ENCODE measurements at regions not wholly inside any gene's neighbourhood (a gene's known extent, or its start where the extent isn't known, plus 50 kb on each side); places are given as distances from the start of the nearest gene placed in this dataset.

DNA sequence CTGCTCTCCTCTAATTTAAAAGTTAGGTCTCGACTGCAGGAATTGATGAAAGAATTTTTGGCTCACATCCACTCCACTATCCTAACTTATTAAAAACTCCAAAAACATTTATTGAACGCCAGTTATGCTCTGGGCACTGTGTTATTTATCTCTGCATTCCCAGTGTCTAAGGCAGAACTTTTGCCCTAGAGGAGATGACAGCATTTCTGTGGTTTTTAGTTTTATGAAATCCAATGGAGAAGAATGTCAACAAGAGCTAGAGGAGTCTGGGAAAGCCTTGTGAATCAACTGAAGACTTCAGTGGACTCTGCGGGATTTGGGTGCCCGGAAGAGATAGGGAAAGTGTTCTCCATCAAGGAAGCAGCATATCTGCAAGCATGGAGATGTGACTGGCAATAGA, 217.0 kb upstream of the PGR start:
- no peak overlapping the region for H3K4me3 ChIP-seq (ENCODE audit: low read depth, low read length, poor library complexity, severe bottlenecking)
- no peaks in the 10 kb centered on the region for H3K27me3 ChIP-seq (ENCODE audit: insufficient read depth, low read length)
- H3K9ac ChIP-seq (ENCODE audit: low read length) = no peak overlapping the region
- no peak overlapping the region for H3K4me2 ChIP-seq (ENCODE audit: low read length)
- H3K79me2 ChIP-seq (ENCODE audit: insufficient read depth, low read length) = no peaks in the 10 kb centered on the region
- H3K9me3 ChIP-seq (ENCODE audit: low read length) = no peaks in the 10 kb centered on the region
- H3K9me2 ChIP-seq (ENCODE audit: low read depth, low read length) = no peaks in the 10 kb centered on the region
- H3F3A ChIP-seq (ENCODE audit: insufficient read depth, low read length) = no peaks in the 10 kb centered on the region
- H4K20me1 ChIP-seq (ENCODE audit: insufficient read depth, low read length) = no peaks in the 10 kb centered on the region
- H3K36me3 ChIP-seq (ENCODE audit: insufficient read depth, low read length) = no peaks in the 10 kb centered on the region
- no peak overlapping the region for H2AFZ ChIP-seq (ENCODE audit: low read length)
- no peak overlapping the region for H3K27ac ChIP-seq (ENCODE audit: low read depth, low read length, poor library complexity, severe bottlenecking)
- TF ChIP-seq, protein P1, sequence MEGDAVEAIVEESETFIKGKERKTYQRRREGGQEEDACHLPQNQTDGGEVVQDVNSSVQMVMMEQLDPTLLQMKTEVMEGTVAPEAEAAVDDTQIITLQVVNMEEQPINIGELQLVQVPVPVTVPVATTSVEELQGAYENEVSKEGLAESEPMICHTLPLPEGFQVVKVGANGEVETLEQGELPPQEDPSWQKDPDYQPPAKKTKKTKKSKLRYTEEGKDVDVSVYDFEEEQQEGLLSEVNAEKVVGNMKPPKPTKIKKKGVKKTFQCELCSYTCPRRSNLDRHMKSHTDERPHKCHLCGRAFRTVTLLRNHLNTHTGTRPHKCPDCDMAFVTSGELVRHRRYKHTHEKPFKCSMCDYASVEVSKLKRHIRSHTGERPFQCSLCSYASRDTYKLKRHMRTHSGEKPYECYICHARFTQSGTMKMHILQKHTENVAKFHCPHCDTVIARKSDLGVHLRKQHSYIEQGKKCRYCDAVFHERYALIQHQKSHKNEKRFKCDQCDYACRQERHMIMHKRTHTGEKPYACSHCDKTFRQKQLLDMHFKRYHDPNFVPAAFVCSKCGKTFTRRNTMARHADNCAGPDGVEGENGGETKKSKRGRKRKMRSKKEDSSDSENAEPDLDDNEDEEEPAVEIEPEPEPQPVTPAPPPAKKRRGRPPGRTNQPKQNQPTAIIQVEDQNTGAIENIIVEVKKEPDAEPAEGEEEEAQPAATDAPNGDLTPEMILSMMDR (IDR thresholded peaks at IDR 0.05; ENCODE audit: low read length) = no peak
- TF ChIP-seq EZH2 (IDR thresholded peaks at IDR 0.05; ENCODE audit: borderline replicate concordance, low read length) = no peak
- H3K4me1 ChIP-seq (ENCODE audit: insufficient read depth, low read length, severe bottlenecking) = no peaks in the 10 kb centered on the region

DNA sequence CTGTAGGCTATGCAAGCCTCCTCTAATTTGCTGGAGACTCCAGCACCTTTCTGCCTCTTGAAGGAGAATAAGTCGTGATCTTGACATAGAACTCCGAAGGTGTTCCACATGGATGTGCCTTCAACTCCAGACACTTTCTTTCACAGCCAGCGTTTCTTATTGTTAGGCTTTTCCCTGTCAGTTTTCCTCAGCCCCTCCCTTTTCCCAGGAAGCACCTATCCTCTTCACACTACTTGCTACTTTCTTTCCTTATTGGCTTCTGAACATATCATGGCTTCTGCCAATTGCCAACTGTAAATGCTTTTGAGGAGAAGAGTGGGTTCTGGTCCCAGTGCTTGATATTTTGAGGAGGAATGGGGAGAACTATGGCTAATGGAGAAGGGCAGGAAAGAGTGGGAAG, 216.3 kb upstream of the PGR start:
- no peak overlapping the region for H3K9ac ChIP-seq (ENCODE audit: low read length)
- no peak for TF ChIP-seq EZH2 (IDR thresholded peaks at IDR 0.05; ENCODE audit: borderline replicate concordance, low read length)
- TF ChIP-seq, protein P1 (IDR thresholded peaks at IDR 0.05; ENCODE audit: low read length) = no peak
- H3K4me3 ChIP-seq (ENCODE audit: low read depth, low read length, poor library complexity, severe bottlenecking) = no peak overlapping the region
- H3F3A ChIP-seq (ENCODE audit: insufficient read depth, low read length) = no peaks in the 10 kb centered on the region
- H3K27me3 ChIP-seq (ENCODE audit: insufficient read depth, low read length) = no peaks in the 10 kb centered on the region
- no peaks in the 10 kb centered on the region for H3K9me2 ChIP-seq (ENCODE audit: low read depth, low read length)
- H2AFZ ChIP-seq (ENCODE audit: low read length) = no peak overlapping the region
- H3K4me2 ChIP-seq (ENCODE audit: low read length) = no peak overlapping the region
- no peaks in the 10 kb centered on the region for H3K9me3 ChIP-seq (ENCODE audit: low read length)
- H3K4me1 ChIP-seq (ENCODE audit: insufficient read depth, low read length, severe bottlenecking) = no peaks in the 10 kb centered on the region
- no peaks in the 10 kb centered on the region for H3K79me2 ChIP-seq (ENCODE audit: insufficient read depth, low read length)
- no peaks in the 10 kb centered on the region for H3K36me3 ChIP-seq (ENCODE audit: insufficient read depth, low read length)
- H3K27ac ChIP-seq (ENCODE audit: low read depth, low read length, poor library complexity, severe bottlenecking) = no peak overlapping the region
- H4K20me1 ChIP-seq (ENCODE audit: insufficient read depth, low read length) = no peaks in the 10 kb centered on the region

DNA sequence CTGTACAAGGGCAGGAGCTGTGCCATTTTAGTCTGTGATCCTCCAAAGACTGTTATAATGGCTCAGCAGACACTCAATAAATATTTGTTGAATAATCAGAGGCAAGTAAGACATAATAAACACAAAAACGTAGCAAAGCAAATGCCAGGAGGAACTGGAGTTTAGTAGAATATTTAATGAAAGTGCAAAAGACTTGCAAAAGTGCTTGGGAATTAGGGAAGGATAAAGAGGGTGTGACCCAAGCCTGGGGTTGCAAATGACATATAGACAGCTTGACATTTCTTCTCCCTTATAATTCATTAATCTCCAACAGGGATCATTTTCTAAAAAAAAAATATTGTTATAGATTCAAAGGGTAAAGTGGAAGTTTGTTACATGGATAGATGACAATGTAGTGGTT, 212.7 kb upstream of the PGR start:
- no peak overlapping the region for H3K27ac ChIP-seq (ENCODE audit: low read depth, low read length, poor library complexity, severe bottlenecking)
- H3K9me3 ChIP-seq (ENCODE audit: low read length) = no peaks in the 10 kb centered on the region
- H3K9ac ChIP-seq (ENCODE audit: low read length) = no peak overlapping the region
- no peaks in the 10 kb centered on the region for H3K4me1 ChIP-seq (ENCODE audit: insufficient read depth, low read length, severe bottlenecking)
- TF ChIP-seq, protein P1 (IDR thresholded peaks at IDR 0.05; ENCODE audit: low read length) = no peak
- no peak for TF ChIP-seq EZH2 (IDR thresholded peaks at IDR 0.05; ENCODE audit: borderline replicate concordance, low read length)
- H3K79me2 ChIP-seq (ENCODE audit: insufficient read depth, low read length) = no peaks in the 10 kb centered on the region
- no peak overlapping the region for H3K4me3 ChIP-seq (ENCODE audit: low read depth, low read length, poor library complexity, severe bottlenecking)
- H3K27me3 ChIP-seq (ENCODE audit: insufficient read depth, low read length) = no peaks in the 10 kb centered on the region
- no peak overlapping the region for H2AFZ ChIP-seq (ENCODE audit: low read length)
- H3F3A ChIP-seq (ENCODE audit: insufficient read depth, low read length) = no peaks in the 10 kb centered on the region
- H3K4me2 ChIP-seq (ENCODE audit: low read length) = no peak overlapping the region
- no peaks in the 10 kb centered on the region for H3K9me2 ChIP-seq (ENCODE audit: low read depth, low read length)
- H4K20me1 ChIP-seq (ENCODE audit: insufficient read depth, low read length) = no peaks in the 10 kb centered on the region
- H3K36me3 ChIP-seq (ENCODE audit: insufficient read depth, low read length) = no peaks in the 10 kb centered on the region
